ENCODE measurements at regions not wholly inside any gene's neighbourhood (a gene's known extent, or its start where the extent isn't known, plus 50 kb on each side); places are given as distances from the start of the nearest gene placed in this dataset.

- TF ChIP-seq CTCF (conservative IDR thresholded peaks at IDR 0.05) = no peak
- TF ChIP-seq EZH2 (IDR thresholded peaks at IDR 0.05; ENCODE audit: low read depth) = no peak
Observed at GRCh38 chr4:11013094-11013664, 328.6 kb upstream of the CLNK start.
